NB4 (cell line): ENCODE measurements at regions not wholly inside any gene's neighbourhood (a gene's known extent, or its start where the extent isn't known, plus 50 kb on each side); places are given as distances from the start of the nearest gene placed in this dataset.

Experiments
- CTCF ChIP-seq: IDR thresholded peaks from one replicate; pipeline ENCODE4 v1.5.1; 2012; ENCODE audit warnings: low read depth, low read length
- MAX ChIP-seq: IDR thresholded peaks from 2 replicates; pipeline ENCODE4 v1.6.1; 2011; ENCODE audit warnings: low read depth, low read length
- MYC ChIP-seq: IDR thresholded peaks from 2 replicates; pipeline ENCODE4 v1.6.1; 2011; ENCODE audit warnings: low read depth, low read length
- POLR2A ChIP-seq: IDR thresholded peaks from 2 replicates; pipeline ENCODE4 v1.6.1; 2011; ENCODE audit warnings: mild to moderate bottlenecking; ENCODE audit not compliant: insufficient read length; ENCODE audit errors: extremely low read depth

- TF ChIP-seq POLR2A (no peak), CTCF (no peak), MAX (no peak), MYC (no peak)
Observed at GRCh38 chr1:193831465-193831864, 645.1 kb upstream of the B3GALT2 start.
